A549 (cell line): ENCODE measurements at regions not wholly inside any gene's neighbourhood (a gene's known extent, or its start where the extent isn't known, plus 50 kb on each side); places are given as distances from the start of the nearest gene placed in this dataset.

Source experiments
- CBX8 ChIP-seq: fragments of 200-600 bp; sonication (generic); IDR thresholded peaks from 2 replicates; pipeline ENCODE4 v1.6.1; 2016
- CEBPB ChIP-seq, 2 experiments: fragments of >200 bp in 1 of 2; sonication (Bioruptor Twin) in 1 of 2; formaldehyde crosslinking in 1 of 2; IDR thresholded peaks; 2 replicates each; pipeline ENCODE4 v1.6.1; 2012 to 2016
- CTCF ChIP-seq: fragments of >200 bp; sonication (Bioruptor Twin); formaldehyde crosslinking; IDR thresholded peaks from 3 replicates; pipeline ENCODE4 v1.5.1; 2016
- EP300 ChIP-seq, 2 experiments: fragments of >200 bp; sonication (Bioruptor Twin); formaldehyde crosslinking; IDR thresholded peaks; 2 replicates in 1 of 2; 3 replicates in 1 of 2; pipeline ENCODE4 v1.6.1; 2016 to 2017
- HEYL ChIP-seq: fragments of 250-450 bp; sonication (Bioruptor Pico); IDR thresholded peaks from 2 replicates; pipeline ENCODE4 v1.8.0; 2021; ENCODE audit warnings: mild to moderate bottlenecking, moderate library complexity
- KDM5A ChIP-seq: fragments of 200-600 bp; sonication (generic); IDR thresholded peaks from 2 replicates; pipeline ENCODE4 v1.6.1; 2016; ENCODE audit warnings: antibody characterized with exemption, mild to moderate bottlenecking
- MAZ ChIP-seq: fragments of 150-350 bp; IDR thresholded peaks from 2 replicates; pipeline ENCODE4 v1.6.1; 2014; ENCODE audit warnings: antibody characterized with exemption, low read depth, low read length, borderline replicate concordance
- MYC ChIP-seq: IDR thresholded peaks from 2 replicates; pipeline ENCODE4 v1.6.1; 2012; ENCODE audit warnings: mild to moderate bottlenecking, inconsistent platforms, low read length, improper control_type of control experiment, borderline replicate concordance
- NFE2L2 ChIP-seq: fragments of 150-350 bp; conservative IDR thresholded peaks from 2 replicates; pipeline ENCODE4 v1.6.1; 2014; ENCODE audit warnings: low read length

DNA sequence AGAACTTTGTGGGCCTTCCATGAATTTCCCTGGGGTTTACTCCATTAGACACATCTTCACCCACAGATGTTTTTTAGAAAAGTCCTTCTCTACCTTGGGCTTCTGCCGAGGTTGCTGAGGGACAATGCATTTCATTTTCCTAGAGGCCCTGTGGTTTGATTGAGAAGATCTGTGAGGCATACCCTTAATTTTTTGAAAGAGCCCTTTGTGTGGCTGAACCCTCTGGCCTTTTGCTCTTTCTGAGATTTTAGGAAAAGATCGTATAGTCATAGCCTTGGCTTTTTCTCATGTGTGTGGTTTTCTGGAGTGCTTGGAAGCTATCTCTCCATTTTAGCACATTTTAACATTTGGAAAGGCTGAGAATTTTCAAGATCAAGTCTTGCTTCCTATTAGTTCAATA is 119.8 kb upstream of the LYZL1 start:
- TF ChIP-seq CTCF (no peak), MYC (no peak), KDM5A (no peak), CEBPB (IDR thresholded peaks at IDR 0.05) (no peak), EP300 (IDR thresholded peaks at IDR 0.05) (no peak), CBX8 (no peak), MAZ (no peak), NFE2L2 (no peak), HEYL (no peak)
